Adrenal gland (tissue), 5 donors: ENCODE measurements at regions not wholly inside any gene's neighbourhood (a gene's known extent, or its start where the extent isn't known, plus 50 kb on each side); places are given as distances from the start of the nearest gene placed in this dataset.

Experiments
- POLR2A ChIP-seq, 2 donors: fragments of 450-650 bp; IDR thresholded peaks; one replicate each; pipeline ENCODE4 v1.6.1; 2017; ENCODE audit warnings: antibody characterized with exemption in 2 of 2, mild to moderate bottlenecking in 2 of 2, moderate library complexity in 1 of 2
- TF ChIP-seq, protein P1 (sequence below), 6 experiments: fragments of 450-650 bp in 4 of 6; fragments of 200-600 bp in 2 of 6; sonication (generic) in 1 of 6; IDR thresholded peaks; 1 replicate in 5 of 6; 2 replicates in 1 of 6; pipeline versions ENCODE4 v1.5.1 to v1.8.0; 2016 to 2021; ENCODE audit warnings: antibody characterized with exemption in 6 of 6, mild to moderate bottlenecking in 2 of 6, moderate library complexity in 1 of 6
- donor health status: DM: no; HTN: no; CAD: no.

DNA sequence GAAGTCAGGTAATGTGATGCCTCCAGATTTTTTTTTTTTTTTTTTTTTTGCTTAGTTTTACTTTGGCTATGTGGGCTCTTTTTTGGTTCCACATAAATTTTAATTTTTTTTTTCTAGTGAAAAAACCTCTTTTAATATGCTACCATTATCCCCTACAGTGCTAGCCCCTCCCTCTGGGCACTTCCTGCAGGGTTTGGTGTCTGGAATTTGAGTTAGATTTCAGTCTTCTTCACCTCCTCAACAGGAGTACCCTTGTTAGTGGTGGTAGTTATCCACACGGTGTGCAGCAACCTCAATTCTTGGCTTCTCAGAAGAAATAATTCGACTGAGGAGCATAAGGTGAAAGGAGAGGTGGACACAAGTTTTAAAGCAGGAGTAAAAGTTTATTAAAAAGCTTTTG is 128.8 kb upstream of the SYNCRIP start:
- no peak for TF ChIP-seq POLR2A (IDR thresholded peaks at IDR 0.05)
- TF ChIP-seq, protein P1, sequence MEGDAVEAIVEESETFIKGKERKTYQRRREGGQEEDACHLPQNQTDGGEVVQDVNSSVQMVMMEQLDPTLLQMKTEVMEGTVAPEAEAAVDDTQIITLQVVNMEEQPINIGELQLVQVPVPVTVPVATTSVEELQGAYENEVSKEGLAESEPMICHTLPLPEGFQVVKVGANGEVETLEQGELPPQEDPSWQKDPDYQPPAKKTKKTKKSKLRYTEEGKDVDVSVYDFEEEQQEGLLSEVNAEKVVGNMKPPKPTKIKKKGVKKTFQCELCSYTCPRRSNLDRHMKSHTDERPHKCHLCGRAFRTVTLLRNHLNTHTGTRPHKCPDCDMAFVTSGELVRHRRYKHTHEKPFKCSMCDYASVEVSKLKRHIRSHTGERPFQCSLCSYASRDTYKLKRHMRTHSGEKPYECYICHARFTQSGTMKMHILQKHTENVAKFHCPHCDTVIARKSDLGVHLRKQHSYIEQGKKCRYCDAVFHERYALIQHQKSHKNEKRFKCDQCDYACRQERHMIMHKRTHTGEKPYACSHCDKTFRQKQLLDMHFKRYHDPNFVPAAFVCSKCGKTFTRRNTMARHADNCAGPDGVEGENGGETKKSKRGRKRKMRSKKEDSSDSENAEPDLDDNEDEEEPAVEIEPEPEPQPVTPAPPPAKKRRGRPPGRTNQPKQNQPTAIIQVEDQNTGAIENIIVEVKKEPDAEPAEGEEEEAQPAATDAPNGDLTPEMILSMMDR (IDR thresholded peaks at IDR 0.05), result no peak
